ENCODE measurements at regions not wholly inside any gene's neighbourhood (a gene's known extent, or its start where the extent isn't known, plus 50 kb on each side); places are given as distances from the start of the nearest gene placed in this dataset.

- DNase-seq: no peak
Observed at GRCh38 chr16:54355251-54355650, 68.7 kb upstream of the IRX3 start.

DNA sequence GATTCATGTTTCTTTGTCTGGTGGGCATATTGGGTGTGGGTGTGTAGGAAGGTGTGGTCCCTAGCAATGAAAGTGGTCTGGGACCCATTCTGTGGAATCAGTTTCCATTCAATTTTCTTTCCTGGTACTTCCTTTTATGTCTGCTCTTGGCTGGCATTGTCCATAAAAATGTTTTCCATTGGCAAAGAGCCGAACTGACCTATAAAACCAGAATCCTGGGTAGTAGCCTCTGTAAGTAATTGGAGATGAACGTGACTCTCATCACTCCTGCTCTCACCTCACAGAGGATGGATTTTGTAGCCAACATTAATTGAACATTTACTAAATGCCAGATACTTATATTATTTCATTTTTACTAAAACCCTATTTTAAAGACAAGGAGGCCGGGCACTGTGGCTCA lies 66.5 kb upstream of the IRX3 start:
- DNase-seq: no peak

GRCh38 chr16:54351171-54351570 lies 64.6 kb upstream of the IRX3 start:
- DNase-seq: no peak

DNA sequence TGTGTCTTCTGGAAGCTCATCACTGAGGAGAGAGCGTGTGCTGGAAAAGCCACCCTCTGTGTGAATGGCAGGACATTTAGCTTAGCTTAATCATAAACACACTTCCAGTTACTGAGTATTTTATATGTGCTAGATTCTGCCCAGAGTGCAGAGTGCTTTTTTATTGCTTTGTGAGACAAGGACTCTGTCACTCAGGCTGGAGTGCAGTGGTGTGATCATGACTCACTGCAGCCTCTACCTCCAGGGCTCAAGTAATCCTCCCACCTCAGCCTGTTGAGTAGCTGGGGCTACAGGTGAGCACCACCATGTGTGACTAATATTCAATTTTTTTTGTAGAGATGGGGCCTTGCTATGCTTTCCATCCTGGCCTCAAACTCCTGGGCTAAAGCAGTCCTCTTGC lies 61.4 kb upstream of the IRX3 start:
- no peak for DNase-seq

GRCh38 chr16:54346041-54346440 lies 59.5 kb upstream of the IRX3 start:
- no peak for DNase-seq

DNA sequence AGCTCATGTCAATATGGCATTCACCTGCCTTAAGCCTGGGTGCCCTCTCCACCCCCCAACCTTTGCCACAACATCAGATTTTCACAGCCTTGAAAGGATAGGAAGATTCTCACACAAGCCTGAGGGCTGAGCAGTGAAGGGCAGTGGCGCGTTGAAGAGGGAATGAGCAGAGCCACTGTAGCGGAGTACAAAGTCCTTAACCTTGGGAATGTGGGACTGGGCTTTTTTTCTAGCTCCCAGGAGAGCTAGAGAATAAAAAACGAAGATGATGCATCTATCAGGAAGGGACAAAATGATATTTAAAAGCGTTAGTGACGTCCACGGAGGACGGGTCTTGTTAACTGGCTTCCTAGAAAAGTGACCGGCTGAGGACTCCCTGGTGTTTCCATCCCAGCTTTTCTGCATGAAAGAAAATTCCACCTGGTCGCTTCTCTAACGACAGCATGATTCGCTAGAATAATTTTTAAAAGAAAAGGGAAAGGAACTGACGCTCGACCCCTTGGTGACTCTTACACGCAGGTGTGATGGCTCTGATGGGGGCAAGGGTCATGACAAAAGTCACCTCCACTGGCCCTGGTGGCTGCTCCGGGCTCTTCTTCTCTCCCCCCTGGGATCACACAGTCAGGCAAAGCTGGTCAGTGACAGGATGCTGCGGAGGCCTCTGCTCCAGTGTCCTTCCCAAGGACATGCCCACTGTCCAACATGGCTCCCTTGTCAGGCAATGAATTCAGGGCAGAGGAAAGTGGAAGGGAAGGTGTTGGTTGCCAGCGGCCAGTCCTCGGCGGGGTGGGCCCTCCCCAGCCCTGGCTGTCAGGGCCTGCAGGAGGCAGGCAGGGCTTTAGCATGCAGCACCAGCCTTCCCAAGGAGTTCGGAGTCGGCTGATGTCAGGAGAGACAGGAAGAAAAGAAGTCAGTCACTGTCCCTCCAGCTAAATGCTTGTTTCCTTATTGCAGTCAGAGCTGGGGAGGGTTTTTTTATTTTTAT lies 58.4 kb upstream of the IRX3 start:
- no peak for DNase-seq

- DNase-seq: no peak
Observed at GRCh38 chr16:54342966-54343365, 56.4 kb upstream of the IRX3 start.

GRCh38 chr16:54341892-54342776 lies 55.5 kb upstream of the IRX3 start:
- DNase-seq: no peak

DNA sequence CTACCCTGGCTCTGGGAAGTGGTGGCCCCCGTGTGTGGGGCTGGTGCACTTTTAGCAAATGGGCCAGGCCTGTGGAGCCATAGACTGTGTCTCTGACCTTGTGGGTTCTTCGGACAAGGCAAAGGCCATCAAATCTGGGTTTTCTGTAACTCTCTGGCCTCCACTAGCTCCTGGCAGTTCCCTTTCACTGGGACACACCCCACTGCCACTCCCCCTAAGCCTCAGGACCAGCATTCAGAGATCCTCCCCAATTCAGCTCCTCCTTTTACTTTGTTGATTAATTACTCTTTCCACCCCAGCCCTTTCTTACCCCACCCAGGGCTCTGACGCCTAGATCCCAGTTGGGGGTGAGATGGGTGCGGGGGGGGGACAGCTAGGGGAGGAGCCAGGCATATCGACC lies 53.9 kb upstream of the IRX3 start:
- no peak for DNase-seq

- DNase-seq: no peak
Observed at GRCh38 chr16:54336631-54337204, 50.1 kb upstream of the IRX3 start.

All from NCI-H1694 (cell line).